GM11168 (cell line): ENCODE measurements at regions not wholly inside any gene's neighbourhood (a gene's known extent, or its start where the extent isn't known, plus 50 kb on each side); places are given as distances from the start of the nearest gene placed in this dataset.
"Not testable (repeated sequence)": the region's sequence is repeated elsewhere in the genome, so short reads cannot be mapped to it uniquely, and the experiment has no call there.

Experiments
- in situ Hi-C: fragments of 300-500 bp; cut with MboI; formaldehyde crosslinking; loops from one replicate; pipeline ENCODE4 v1.12.0; 2022; ENCODE audit warnings: low sequenced_read_pairs; ENCODE audit not compliant: unreplicated experiment

GRCh38 chr5:130652176-130652575 is 512.9 kb downstream of the HINT1 start:
- in situ Hi-C loops, result no loop called here

DNA sequence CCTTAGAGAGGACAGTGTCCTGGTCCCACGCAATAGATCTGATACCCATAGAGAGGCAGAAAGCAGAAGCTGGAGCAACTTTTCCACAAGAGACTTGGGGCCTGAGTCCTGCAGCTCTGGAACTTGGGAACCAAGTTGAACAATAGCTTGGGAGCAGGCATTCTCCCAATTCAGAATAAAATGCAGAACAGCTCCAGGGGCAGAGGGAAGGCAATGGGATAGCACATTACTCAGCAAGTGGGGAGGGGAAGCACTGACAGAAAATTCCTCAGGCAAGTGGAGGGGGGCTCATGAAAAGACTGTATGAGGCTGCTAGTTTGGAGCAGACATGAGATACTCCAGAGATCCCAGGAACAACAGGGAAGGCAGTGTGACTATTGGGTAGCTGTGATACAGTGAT is 513.6 kb downstream of the HINT1 start:
- in situ Hi-C loops, result no loop called here

DNA sequence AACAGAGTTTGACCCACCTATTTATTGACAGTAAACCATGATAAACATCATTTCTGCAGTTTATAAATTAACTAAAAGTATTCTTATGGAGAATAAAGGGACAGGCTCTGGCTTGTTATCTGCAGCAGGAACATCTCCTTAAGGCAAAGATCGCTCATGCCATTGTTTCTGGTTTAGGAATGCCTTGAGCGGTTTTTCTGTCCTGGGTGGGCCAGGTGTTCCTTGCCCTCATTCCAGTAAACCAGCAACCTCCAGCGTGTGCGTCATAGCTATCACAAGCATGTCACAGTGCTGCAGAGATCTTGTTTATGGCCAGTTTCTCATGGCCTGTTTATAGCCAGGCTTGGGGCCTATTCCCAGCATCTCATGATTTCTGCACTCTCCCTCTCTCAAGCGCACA is 521.7 kb downstream of the HINT1 start:
- in situ Hi-C loops, result no loop called here

DNA sequence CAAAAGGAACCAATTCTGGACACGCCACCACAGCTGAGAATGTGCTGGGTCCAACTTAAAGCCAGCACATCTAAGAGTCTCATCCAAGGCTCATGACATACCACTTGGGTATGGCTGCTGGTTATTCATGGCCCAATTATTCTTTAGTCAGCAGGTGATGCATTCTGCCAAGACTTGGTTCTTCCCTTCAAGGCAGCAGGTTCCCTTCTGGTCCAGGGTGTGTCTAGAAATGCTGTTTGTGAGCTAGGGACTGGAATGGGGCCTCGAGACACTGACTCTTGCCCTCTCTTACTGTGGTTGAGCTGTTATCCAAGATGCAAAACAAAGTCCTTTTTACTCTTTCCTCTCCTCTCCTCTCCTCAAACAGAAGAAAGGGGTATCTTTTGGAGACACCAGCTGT is 522.6 kb downstream of the HINT1 start:
- in situ Hi-C loops, result no loop called here

- in situ Hi-C loops, result no loop called here
These were observed 537.9 kb downstream of the HINT1 start for GRCh38 chr5:130627145-130627544.

DNA sequence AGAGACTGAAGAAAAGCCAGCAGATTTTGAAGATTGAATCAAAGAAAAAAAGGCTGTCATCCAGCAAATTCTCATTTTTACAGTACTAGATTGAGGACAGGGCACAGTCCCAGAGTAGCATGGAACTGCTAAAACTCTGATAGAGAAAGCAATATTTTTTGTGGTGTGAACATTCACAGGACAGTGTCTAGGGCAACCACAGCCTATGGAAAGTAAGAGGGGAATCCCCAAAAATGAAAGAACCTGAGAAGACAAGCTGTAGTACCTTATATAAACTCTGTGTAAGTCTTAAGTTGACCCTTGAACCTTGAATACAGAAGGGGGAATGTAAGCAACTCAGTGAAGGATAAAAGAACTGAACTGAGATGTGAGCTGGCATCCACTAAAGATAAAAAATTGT is 540.3 kb downstream of the HINT1 start:
- in situ Hi-C loops, result no loop called here

- in situ Hi-C loops, result no loop called here
These were observed 548.9 kb downstream of the HINT1 start for GRCh38 chr5:130616161-130616560.

- in situ Hi-C loops, result no loop called here
These were observed 559.8 kb downstream of the HINT1 start for GRCh38 chr5:130605234-130605633.

- in situ Hi-C loops, result not testable (repeated sequence)
These were observed 568.4 kb downstream of the HINT1 start for GRCh38 chr5:130596647-130597046.

- in situ Hi-C loops, result no loop called here
These were observed 584.8 kb downstream of the HINT1 start for GRCh38 chr5:130580264-130580663.

- in situ Hi-C loops, result no loop called here
These were observed 586.7 kb downstream of the HINT1 start for GRCh38 chr5:130578354-130578753.

DNA sequence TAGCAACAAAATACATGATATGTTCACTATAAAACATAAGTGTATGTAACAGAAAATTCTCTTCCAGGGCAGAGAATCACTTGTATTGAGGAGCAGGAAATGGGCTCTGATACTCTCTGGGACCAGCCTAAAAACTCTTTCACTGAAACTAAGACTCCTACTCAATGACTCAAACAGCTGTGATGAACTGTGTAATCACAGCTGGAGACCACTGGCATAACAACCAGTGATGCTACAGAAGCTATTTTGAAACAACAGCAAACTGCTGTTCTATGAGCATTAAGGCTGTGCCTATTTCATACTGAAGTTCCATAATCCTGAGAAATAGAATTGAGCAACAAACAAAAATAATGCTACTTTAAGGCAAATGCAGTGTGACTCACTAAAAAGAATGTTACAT is 594.0 kb downstream of the HINT1 start:
- in situ Hi-C loops, result no loop called here

DNA sequence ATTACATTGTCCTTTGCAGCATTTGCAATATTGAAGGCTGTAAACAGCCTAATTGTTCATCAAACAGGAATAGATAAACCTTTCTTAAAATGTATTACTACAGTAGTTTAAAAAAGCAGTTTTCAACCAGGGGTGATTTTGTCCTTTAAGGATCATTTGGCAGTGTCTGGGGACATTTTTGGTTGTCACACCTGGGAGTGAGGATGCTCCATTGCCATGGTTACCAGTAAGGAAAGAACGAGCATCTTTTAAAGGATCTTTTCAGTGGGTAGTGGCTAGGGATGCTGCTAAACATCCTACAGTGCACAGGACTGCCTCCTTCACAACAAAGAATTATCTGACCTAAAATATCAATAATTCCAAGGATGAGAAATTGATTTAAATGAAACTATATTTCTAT is 596.3 kb downstream of the HINT1 start:
- in situ Hi-C loops, result no loop called here

DNA sequence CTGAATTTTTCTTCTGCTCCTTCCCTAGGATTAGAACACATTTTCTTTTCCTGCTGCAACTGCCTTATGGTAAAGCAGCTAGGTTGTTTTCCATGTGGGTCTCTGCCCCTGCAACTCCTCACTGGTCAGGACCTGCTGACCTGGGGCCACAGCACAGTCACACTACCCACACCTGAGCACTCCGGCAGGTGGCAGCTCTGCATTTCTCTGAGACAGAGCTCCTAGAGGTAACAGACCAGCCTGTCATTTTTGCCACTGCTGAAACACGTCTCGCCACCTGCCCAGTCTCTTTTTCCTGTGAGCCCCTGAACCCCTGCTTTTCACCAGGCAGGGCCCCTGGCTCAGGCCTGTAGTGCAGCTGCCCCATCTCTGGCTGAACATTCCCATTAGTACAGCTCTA is 609.6 kb downstream of the HINT1 start:
- in situ Hi-C loops, result no loop called here

DNA sequence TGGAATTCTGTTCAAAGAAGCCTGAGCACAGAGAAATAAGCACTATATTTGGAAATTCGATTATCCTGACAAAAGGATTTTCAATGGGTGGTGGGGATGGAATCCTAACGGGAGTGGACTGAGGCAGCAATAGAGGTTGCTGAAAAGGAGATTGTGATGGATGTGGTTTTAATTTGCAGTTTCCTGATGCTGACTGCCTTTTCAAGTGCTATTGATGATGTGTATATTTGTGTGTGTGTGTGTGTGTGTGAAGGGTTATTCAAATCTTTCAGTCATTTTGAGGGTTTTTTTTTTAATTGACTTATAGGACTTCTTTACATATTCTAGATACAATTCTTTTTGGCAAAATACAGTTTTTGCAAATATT is 614.5 kb downstream of the HINT1 start:
- in situ Hi-C loops, result no loop called here

DNA sequence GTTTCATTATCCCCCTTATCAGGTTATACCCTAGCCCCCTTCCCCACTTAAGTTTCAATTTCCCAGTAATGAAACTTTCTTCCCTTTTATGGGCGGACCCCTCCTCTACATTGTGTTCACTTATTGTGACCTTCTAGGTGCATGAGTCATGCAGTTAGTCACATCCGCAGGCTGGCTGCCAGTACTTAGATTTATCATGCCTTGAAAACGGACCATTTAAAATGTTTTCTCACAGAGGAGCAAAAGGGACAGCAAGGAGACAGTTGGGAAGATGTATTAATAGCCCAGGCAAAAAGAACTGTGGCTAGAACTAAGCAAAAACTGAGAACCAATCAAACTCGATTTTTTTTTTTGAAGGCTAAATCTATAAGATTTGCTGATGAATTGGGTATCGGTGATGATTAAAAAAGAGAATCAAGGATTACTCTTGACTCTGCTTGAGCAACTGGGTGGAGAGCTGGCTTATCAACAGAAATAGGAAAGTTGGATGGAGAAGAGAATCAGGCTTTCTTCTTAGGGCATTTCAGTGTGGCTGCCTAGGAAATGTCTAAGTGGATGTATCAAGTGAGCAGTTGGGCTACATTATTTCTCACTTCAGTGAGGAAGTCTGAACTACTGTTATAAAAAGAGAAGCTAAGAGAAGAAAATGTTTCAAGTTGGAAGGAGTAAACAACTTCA is 615.0 kb downstream of the HINT1 start:
- in situ Hi-C loops, result no loop called here

DNA sequence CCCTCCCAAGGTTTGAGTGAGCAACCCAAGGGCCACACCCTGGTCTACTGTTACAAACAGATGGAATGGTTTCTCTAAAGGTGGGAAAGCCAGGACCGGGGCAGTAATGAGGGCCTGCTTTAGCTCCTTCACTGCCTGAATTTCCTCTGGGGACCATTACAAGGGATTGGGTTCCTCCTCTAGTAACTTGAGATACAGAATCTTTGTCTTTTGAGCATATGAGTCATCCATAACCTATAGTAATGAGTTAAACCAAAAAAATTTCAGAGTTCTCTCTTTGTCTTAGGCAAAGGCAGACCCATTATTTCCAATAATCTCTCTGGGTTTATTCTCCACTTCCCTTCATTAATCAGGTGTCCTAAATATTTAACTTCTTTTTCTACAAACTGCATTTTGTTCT is 618.8 kb downstream of the HINT1 start:
- in situ Hi-C loops, result no loop called here

GRCh38 chr5:130545291-130545690 is 619.8 kb downstream of the HINT1 start:
- in situ Hi-C loops, result no loop called here

GRCh38 chr5:130541617-130542221 is 623.3 kb downstream of the HINT1 start:
- in situ Hi-C loops, result no loop called here

DNA sequence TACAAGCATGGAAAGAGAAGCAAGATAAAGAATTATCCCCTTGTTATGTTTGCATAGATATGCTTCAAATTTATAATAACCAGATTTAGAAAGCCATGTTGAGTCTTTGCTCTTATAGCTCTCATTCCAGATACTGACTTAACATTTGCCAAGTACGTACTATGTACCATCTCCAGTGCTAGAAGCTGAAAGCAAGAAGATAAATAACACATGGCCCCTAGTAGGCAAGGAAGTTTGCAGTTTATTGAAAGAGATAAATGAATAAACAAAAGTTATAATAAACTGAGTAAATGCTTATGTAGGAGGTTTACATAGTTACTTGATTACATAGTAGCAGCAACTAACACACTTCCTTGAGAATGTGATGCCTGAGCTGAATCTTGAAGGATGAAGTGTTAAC is 628.4 kb downstream of the HINT1 start:
- in situ Hi-C loops, result no loop called here

GRCh38 chr5:130532786-130533185 is 628.5 kb downstream of the CHSY3 start:
- in situ Hi-C loops, result no loop called here
